GM19238 (cell line): ENCODE measurements at regions not wholly inside any gene's neighbourhood (a gene's known extent, or its start where the extent isn't known, plus 50 kb on each side); places are given as distances from the start of the nearest gene placed in this dataset.
"Not testable (repeated sequence)": the region's sequence is repeated elsewhere in the genome, so short reads cannot be mapped to it uniquely, and the experiment has no call there.

Experiments used
- DNase-seq: peaks from one replicate; pipeline ENCODE4 v3.0.0; 2011; ENCODE audit warnings: low spot score; ENCODE audit not compliant: insufficient read length

- DNase-seq = no peak
Measured at GRCh38 chr4:29336861-29337260, 1383.3 kb upstream of the PCDH7 start.

- DNase-seq = no peak
Measured at GRCh38 chr4:29372971-29373370, 1347.2 kb upstream of the PCDH7 start.

- DNase-seq = no peak
Measured at GRCh38 chr4:29375716-29376115, 1344.5 kb upstream of the PCDH7 start.

- not testable (repeated sequence) for DNase-seq
Measured at GRCh38 chr4:29378237-29378636, 1341.9 kb upstream of the PCDH7 start.

- no peak for DNase-seq
Measured at GRCh38 chr4:29390921-29391320, 1329.2 kb upstream of the PCDH7 start.

- DNase-seq = no peak
Measured at GRCh38 chr4:29405116-29405515, 1315.1 kb upstream of the PCDH7 start.

- DNase-seq = no peak
Measured at GRCh38 chr4:29415771-29416170, 1304.4 kb upstream of the PCDH7 start.

GRCh38 chr4:29423836-29424721 lies 1296.1 kb upstream of the PCDH7 start:
- DNase-seq = no peak

- DNase-seq = no peak
Measured at GRCh38 chr4:29453303-29453820, 1266.8 kb upstream of the PCDH7 start.

GRCh38 chr4:29459926-29460325 lies 1260.2 kb upstream of the PCDH7 start:
- DNase-seq = no peak

- DNase-seq = no peak
Measured at GRCh38 chr4:29467044-29467717, 1253.0 kb upstream of the PCDH7 start.
